Dermis microvascular lymphatic vessel endothelial cell (primary cell): ENCODE measurements at regions not wholly inside any gene's neighbourhood (a gene's known extent, or its start where the extent isn't known, plus 50 kb on each side); places are given as distances from the start of the nearest gene placed in this dataset.

Source experiments
- DNase-seq, 2 donors: peaks; one replicate each; pipeline versions ENCODE4 v3.0.0 to v3.0.0-alpha.2; 2010; ENCODE audit warnings: low read depth in 2 of 2

DNA sequence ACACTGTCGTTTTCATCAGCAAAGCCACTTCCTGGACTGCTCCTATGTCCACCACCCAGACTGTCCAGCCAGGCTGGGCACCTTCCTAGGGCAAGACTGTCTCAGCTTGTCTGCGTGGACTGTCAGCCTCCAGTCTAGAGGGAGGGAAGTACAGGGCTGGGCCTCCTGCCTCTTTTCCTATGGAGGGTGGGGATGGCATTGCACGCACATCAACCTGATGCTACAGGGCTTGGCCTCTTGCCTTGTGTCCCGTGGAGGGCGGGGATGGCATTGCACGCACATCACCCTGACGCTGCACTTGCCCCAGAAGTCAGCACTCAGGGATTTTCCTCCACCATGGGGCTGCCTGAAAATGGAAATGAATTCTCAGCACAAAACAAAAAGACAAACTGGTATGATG lies 304.2 kb upstream of the CDH4 start:
- no peak for DNase-seq

DNA sequence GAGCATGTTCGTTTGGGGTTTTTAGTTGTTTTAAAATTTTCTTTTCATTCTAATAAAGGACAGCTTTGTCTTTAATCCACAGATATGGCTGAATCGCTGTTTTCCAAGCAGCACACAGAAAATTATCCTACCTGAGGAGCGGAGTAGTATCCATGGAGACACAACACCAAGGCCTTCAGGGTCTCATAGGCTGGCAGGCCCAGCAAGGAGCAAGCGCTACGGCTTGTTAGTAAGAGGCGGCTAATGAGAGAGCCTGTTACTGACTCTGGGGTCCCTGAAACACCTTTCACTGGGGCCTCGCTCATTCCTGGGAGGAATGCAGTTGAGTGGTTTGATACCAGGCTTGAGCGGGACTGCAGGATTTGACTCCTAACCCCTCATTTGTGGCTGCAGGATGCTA lies 303.8 kb upstream of the CDH4 start:
- no peak for DNase-seq

DNA sequence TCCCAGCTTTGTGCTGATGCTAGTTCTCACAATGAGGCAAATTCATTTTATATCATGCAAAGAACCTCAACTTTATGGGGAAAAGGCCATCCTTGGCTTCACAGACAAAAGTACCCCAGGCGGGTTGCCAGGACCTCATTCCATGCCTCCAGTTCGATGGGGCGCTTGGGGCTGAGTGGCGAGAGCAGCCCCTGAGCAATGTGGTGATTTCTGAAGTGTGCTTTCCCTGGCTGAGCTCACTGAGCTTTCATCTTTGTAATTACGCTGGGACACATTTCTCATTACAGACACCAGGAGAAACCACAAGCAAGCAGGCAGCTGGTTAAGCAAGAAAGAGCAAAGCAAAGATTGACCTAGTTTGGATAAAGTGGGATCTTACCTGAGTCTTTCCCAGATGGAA lies 301.5 kb upstream of the CDH4 start:
- no peak for DNase-seq

DNA sequence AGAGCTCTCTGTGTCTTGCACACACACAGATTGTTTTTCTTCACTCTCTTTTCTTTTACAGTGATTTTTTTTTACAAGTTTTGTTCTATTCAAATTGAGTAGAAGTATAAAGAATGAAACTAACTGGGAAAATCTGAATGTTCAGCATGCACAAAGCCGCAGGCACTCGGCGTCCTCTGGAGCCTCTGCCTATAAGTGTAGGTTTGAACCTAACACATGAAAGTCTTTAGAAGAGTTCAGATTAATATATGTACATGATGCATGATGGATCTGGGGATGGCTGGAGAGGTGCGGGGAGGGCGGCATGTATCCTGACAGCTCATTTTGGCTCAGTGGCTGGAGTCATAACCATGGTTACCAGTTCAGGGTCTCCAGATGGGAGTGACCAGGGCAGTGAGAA lies 301.1 kb upstream of the CDH4 start:
- no peak for DNase-seq

DNA sequence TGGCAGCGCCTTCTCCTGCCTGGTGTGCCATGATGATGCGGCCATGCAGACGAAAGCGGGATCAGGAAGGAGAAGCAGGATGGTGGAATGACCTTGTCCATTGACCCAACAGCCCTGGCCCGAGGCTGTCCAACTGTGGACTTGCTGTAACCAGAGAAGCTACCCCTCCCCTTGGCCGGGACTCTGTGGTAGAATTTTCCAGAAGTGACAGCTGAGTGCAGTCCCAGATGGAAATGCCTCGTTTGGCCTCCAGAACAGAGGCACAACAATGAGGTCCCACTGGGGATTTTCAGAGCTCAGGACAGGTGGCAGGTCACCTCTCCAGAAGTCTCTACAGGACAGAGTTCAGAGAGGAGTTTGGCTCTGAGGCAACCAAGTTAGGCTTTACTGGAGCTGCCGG lies 299.2 kb upstream of the CDH4 start:
- no peak for DNase-seq

DNA sequence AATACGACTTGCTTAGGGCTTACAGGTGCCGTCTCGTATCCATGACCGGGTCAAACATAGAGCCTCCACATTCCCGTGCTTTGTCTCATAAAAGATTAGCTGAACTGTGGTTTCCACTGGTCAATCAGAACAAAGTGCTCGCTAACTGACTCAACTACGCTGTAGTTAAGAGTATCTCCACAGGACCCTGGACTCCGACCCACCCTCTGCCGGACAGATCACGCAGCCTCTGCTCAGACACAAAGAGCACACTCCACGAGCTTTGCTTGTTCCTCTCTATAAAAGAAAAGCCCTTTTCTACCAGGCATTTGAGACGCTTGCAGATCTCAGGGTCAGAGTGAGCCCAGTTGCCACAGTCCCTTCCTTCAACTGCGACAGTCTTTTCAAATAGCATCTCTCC lies 298.7 kb upstream of the CDH4 start:
- DNase-seq, result no peak

DNA sequence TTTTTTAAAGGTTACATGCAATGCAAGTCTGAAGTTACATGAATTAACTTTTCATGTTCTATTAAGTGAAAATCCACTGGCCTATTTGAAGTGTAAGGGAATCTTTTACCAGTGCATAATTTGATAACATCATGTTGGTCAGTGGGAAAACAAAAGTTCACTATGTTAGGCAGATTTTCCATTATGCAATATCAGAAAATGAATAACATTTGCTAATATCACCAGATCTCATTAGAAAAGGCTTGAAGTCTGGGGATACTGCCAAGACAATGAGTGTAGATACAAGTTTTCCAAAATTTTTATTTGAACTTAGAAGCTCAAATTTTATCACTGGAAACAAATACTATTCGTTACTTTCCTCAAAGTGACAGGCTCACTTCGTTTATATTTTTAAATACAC lies 296.4 kb upstream of the CDH4 start:
- no peak for DNase-seq

DNA sequence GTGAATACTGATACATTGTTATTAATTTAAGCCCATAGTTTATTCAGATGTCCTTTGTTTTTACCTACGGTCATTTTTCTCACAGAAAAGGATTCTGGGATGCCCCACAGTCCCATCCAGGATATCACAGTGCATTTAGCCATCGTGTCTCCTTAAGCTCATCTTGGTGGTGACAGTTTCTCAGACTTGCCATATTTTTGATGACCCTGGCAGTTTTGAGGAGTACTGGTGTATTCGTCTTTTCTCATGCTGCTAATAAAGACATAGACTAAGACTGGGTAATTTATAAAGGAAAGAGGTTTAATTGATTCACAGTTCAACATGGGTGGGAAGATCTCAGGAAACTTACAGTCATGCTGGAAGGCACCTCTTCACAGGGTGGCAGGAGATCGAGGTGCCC lies 295.9 kb upstream of the CDH4 start:
- no peak for DNase-seq

DNA sequence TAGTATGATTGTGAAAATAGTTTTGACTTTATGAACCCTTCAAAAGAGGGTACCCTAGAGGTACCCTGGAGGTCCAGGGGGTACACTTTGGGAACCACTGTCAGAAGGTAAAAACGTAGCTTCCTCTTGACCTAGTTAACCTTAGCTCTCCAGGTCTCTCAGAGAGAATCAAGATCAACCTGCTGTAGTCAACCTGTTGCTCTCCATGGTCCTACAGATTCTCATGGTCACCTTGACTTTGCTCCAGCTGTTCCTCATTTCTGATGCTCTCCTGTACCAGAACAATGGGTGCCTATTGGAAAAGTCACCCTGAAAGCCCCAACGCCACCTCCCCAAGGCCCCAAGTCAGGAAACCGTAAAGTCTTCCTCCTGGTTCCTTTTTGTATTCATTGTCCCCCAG lies 294.4 kb upstream of the CDH4 start:
- DNase-seq, result no peak

DNA sequence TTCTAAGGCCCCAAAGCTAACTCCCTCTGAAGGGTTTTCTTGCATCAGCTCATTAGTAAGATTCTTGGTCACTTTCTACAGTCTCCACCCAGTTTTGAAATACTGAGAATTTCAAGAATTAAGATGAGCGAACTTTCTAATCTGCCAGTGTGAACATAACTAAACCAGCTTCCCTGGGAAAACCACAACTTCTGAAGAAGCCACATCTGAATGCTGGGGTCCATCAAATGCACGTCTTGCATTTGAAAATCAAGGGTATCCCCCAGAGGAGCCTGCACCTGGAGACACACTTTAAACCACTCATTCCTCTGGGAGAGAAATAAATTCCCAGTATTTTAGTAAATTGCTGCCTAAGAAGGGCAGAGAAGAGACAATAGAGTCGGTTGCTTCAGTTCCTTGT lies 292.1 kb upstream of the CDH4 start:
- DNase-seq, result no peak

DNA sequence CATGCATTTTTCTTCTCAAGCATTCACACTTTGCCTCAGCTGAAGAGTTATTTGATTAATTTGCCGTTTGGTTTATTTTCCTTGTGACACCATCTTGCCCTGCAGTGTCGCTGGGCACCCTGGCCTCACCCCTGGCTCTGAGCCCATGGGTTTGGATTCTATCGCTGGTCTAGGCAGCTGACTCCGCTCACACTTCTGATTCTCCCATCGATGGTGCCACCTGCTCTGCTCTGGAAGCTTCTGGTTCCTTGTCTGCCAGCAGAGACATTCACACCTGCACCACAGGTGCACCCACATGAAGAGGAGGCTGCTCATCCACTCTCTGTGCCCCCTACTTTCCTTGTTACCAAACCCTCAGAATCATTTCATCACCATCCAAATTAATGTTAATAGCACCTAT lies 291.6 kb upstream of the CDH4 start:
- DNase-seq, result no peak

DNA sequence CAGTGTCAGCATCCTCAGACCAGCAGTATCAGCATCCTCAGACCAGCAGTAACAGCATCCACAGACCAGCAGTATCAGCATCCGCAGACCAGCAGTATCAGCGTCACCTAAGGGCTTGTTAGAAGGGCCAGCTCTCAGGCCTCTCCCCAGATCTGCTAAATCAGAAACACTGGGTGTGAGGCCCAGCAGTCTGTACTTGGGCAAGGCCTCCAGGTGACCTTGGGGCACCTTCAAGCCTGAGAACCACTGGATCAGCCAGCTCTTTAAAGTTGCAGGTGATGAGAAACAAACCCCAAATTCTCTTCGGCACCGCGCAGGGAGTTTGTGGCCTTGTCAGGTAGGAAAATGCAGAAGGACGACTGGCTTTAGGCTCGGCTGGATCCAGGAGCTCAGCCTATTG lies 290.5 kb upstream of the CDH4 start:
- no peak for DNase-seq

DNA sequence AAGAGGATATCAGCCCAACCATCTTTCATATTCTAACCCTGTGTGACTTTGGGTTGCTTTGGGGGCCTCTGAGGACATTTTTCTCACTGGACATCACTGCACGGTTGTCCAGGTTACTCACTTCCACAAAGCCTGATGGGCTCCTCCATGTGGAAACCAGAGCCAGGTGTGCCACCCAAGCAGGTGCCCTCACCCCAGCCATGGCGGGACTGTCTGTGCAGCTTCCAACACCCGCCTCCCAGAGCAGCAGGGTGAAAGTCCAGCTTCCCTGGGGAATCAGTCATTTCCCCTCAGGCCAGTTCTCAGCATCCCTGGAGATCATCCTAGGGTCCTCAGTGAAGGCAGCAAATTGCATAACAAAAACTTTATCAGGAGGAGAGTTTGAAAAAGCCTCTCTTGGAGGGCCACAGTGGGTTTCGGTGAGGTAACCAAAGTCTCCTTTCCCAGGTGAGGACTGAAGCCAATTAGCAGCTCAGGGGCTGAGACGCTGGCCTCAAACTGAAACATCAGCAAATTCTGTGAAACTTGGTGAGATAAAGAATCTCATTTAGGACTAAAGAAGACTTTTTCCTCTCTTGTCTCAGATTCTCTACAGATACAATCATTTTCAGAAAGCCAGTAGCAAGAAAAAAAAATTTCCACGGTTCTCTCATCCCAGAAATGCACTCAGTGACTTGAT lies 289.6 kb upstream of the CDH4 start:
- DNase-seq, result no peak

DNA sequence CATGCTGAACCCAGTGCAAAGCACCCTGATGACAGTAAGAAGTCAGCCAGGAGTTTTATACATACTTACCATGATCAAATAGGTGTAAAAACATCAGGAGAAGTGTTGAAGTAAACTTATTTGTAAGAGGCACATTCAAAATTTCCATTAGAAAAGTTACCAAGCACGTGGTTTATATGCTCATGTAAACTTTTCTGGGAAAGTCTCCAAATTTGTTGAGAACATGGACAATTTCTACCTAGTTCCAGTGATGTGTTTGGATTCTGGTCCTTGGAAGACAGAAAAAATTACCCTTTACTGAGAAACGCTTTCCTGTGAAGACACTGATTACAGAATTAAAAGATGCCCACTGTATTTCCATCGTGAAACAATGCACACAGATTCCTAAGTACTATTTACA lies 288.9 kb upstream of the CDH4 start:
- no peak for DNase-seq

DNA sequence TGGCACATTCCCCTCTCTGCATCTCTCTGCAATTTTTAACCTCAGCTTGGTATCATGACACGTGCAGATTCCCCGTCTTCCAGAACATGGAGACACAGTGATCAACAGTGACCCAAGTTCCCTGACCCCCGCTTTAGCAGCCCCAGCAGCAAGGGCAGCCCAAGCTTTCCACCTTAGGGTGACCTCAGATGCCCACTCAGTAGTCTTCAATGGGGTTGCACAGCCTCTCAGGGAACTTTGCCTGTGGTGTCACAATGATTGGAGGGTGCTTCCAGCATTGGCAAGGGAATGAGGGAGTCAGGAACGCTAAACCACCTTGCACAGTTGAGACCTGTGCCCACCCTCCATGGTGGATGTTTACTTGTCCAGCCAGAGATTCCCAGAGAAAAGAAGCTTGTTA lies 287.1 kb upstream of the CDH4 start:
- no peak for DNase-seq

DNA sequence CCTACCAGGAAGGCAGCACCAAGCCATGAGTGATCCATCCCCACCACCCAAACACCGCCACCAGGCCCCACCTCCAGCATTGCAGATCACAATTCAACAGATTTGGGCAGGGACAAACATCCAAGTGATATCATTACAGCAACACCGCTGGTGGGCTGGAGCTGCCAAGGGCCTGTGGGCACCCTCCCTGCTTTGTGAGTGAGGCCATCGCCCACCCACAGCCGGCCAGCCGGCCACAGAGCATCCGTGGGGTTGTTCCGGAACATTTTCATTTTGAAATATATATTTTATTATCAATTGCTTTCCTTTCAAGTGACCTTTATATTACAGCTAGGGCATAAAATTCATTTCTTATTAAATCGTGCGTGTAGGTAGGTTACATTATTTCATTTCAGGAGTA lies 286.0 kb upstream of the CDH4 start:
- DNase-seq, result no peak

DNA sequence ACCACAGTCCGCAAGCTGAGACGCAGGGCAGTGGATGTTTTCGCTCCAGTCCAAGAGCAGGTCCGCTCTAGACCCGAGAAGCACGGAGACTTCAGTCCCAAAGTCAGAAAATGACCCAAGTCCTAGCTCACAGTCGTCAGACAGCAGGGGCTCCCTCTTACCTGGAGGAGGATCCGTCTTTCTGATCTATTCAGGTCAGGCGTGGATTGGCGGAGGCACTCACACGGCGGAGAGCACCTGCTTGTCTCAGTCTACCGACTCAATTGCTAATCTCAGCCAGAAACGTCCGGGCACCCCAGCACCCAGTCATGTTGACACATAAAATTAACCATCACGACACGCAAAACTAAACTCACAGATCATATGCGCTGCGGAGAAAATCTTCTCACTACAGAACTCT lies 285.3 kb upstream of the CDH4 start:
- DNase-seq, result no peak

DNA sequence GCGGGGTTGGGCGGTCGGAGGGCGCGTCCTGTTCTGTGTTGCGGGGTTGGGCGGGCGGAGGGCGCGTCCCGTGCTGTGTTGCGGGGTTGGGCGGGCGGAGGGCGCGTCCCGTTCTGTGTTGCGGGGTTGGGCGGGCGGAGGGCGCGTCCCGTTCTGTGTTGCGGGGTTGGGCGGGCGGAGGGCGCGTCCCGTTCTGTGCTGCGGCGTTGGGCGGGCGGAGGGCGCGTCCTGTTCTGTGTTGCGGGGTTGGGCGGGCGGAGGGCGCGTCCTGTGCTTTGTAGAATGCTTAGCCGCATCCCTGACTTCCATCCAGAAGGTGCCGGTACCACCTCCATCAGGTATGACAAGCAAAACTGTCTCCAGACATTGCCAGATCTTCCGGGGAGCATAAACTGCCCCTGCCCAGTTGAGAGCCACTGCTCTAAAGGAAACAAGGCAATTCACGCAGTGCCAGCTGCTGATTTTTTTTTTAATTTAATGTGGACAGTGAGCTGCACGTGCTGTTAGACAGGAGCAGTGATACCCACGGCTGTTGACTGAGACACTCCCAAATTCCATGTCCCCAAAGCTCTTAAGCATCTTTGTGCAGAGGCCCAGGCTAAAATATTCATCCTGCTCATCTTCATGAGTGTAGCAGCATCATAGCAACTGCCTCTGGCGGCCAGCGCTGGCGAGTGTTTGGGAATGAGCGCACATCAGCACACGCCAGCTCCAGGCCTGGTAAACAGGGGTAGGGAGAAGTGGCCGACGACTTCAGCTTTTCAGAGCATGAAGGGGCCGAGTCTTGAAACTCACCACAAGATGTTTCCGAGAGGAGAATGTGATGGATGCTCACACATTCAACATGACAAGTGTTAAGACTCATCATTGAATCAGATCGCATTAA lies 284.4 kb upstream of the CDH4 start:
- DNase-seq, result no peak

DNA sequence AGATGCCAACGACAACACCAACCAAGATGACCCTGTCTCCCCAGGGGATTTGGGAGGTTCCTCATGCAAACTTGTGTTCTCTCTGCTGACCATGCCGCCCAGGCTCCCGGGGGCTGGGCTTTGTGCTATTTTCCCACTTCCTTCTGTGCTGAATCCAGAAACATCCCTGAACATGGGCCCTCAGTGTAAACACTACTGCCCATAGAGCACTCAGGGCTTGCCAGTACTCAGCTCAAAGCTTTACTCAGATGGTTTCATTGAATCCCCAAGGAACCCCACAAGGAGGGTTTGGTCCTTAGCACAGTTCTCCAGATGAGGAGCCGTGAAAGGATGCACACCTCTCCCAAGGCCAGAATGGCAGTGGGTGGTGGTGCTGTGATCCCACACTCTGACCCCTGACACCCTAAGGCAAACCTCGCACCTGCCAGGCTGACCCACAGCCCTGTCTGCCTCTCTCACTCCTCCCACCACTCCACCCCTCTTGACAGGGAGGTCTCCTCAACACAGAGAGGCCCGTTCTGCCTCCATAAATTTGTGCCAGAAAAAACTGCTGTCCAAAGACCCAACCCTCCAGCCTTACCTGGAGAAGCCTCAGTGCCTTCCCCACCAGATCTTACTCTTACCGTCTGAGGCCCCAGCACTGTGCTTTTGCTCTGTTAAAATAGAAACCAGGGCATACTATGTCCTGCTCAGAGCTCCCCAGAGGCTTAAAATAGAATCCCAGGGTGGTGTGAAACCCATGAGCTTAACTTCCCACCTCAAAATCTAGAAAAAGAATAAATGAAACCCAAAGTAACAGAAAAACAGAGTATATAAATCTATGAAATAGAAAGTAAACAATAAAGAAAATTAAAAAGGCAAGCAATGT lies 283.0 kb upstream of the CDH4 start:
- no peak for DNase-seq

DNA sequence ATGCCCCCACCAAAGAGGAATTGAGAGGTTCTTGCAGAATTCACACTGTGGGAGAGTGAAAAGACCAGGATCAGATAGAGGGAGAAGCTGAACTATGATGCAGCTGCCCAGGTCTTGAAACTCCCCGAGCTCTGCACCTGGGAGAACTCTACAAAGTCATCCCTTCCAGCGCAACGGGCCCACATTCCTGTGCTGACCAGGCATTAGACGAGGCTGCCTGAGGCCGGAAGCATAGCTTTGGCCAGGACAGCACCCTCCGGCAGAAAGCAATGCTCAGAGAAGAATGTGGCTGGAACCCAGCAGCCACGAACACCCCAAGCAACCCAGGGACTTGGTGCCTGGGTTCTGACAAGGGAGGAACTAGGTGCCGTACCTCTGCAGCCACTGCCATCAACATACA lies 281.5 kb upstream of the CDH4 start:
- DNase-seq, result no peak

DNA sequence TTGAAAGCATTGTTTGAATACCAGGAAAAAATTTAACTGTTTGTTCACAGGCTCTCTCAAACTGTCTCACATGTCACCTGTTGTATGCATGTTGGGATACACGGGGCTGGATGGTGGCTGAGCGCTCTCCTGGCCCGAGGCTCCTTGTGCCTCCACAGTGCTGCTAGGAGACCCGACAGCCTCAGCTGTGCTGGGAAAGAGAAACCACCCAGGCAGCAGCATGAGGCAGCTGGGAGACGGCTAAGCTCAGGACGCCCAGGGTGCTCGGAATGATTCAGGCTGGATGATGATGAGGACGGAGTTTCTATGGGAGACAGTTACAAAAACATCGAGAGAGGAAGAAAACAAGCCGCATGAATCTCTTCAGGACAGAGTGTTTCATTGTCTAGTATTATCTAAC lies 278.0 kb upstream of the CDH4 start:
- no peak for DNase-seq

DNA sequence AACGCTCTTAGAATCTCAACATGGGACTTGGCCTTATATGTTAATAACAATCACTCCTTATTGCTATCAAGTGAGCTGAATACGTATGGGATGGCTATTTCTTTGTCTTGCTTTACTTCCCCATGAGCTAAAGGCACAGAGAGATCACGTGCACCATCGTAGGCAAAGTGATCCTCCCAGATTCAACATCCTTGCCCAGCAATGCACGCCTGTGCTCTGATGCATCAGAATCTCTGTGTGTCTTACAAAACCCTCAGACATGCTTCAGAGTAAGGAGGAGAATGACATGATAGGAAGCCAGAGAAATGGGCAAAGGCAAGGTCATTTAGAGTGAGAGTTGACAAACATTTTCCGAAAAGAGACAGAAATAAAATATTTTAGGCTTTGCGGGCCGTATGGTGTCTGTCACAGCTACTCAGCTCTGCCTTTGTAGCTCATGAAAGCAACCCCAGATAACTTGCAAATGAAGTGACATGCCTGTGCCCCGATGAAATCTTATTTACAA lies 277.6 kb upstream of the CDH4 start:
- no peak for DNase-seq
